GM18867 (cell line): ENCODE measurements at regions not wholly inside any gene's neighbourhood (a gene's known extent, or its start where the extent isn't known, plus 50 kb on each side); places are given as distances from the start of the nearest gene placed in this dataset.
"Not testable (repeated sequence)": the region's sequence is repeated elsewhere in the genome, so short reads cannot be mapped to it uniquely, and the experiment has no call there.

Experiments
- ATAC-seq: cut with Tn5 transposase; IDR thresholded peaks from one replicate; pipeline ENCODE4 v1.9.1; 2021; ENCODE audit warnings: mild to moderate bottlenecking, moderate library complexity; ENCODE audit not compliant: unreplicated experiment

GRCh38 chr1:177739780-177740179 is 230.1 kb downstream of the SEC16B start:
- no peak for ATAC-seq

GRCh38 chr1:177737456-177737855 is 232.4 kb downstream of the SEC16B start:
- no peak for ATAC-seq

GRCh38 chr1:177732178-177732577 is 237.7 kb downstream of the SEC16B start:
- no peak for ATAC-seq

GRCh38 chr1:177729646-177730045 is 240.2 kb downstream of the SEC16B start:
- ATAC-seq: no peak

GRCh38 chr1:177723533-177723932 is 246.3 kb downstream of the SEC16B start:
- ATAC-seq: no peak

GRCh38 chr1:177710696-177711620 is 258.9 kb downstream of the SEC16B start:
- no peak for ATAC-seq

- no peak for ATAC-seq
Measured at GRCh38 chr1:177708406-177708805, 261.5 kb downstream of the SEC16B start.

- no peak for ATAC-seq
Measured at GRCh38 chr1:177706977-177707376, 262.9 kb downstream of the SEC16B start.

GRCh38 chr1:177705839-177706238 is 264.0 kb downstream of the SEC16B start:
- no peak for ATAC-seq

GRCh38 chr1:177703888-177704446 is 265.9 kb downstream of the SEC16B start:
- peak; percentile 70 for ATAC-seq

GRCh38 chr1:177701654-177702353 is 268.1 kb downstream of the SEC16B start:
- ATAC-seq: no peak

GRCh38 chr1:177700856-177701255 is 269.0 kb downstream of the SEC16B start:
- no peak for ATAC-seq

GRCh38 chr1:177690996-177691395 is 278.9 kb downstream of the SEC16B start:
- no peak for ATAC-seq

- ATAC-seq: no peak
Measured at GRCh38 chr1:177687544-177687943, 282.3 kb downstream of the SEC16B start.

- ATAC-seq: no peak
Measured at GRCh38 chr1:177686933-177687332, 282.9 kb downstream of the SEC16B start.

GRCh38 chr1:177669161-177669560 is 300.7 kb downstream of the SEC16B start:
- ATAC-seq: no peak

- ATAC-seq: no peak
Measured at GRCh38 chr1:177665935-177666334, 303.9 kb downstream of the SEC16B start.

GRCh38 chr1:177664742-177665141 is 305.1 kb downstream of the SEC16B start:
- ATAC-seq: not testable (repeated sequence)

- no peak for ATAC-seq
Measured at GRCh38 chr1:177660188-177660587, 309.7 kb downstream of the SEC16B start.

GRCh38 chr1:177659281-177659680 is 310.6 kb downstream of the SEC16B start:
- no peak for ATAC-seq

- ATAC-seq: no peak
Measured at GRCh38 chr1:177656598-177656997, 313.3 kb downstream of the SEC16B start.

- ATAC-seq: no peak
Measured at GRCh38 chr1:177650947-177651346, 318.9 kb downstream of the SEC16B start.
